WI38 (cell line): ENCODE measurements at regions not wholly inside any gene's neighbourhood (a gene's known extent, or its start where the extent isn't known, plus 50 kb on each side); places are given as distances from the start of the nearest gene placed in this dataset.

Source experiments
- H3K4me3 ChIP-seq: 2 replicates; pipeline ENCODE4 v1.5.1; 2011; ENCODE audit warnings: low read depth, mild to moderate bottlenecking, control low read depth, low read length
- TF ChIP-seq, protein P1 (sequence below): IDR thresholded peaks from 2 replicates; pipeline ENCODE4 v1.5.1; 2012; ENCODE audit warnings: low read depth, mild to moderate bottlenecking, control low read depth, low read length

DNA sequence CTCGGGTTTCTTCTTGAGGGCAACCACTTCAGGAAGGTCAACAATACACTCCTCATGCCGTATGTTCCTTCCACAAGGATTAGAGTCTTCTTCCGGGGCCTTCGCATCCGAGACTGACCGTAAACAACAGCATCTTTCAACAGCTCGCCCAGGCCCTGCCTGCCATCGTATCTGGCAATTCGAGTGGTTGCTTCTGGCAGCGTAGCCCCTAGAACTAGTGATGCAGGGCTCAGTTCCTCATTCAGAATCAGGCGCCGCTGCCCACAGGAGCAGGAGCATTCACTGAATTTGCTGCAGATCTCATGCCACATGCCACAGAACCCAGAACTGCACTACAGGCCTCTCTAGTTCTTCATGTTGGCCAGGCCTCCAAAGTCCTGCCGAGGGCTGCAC, 59.0 kb upstream of the AFDN start:
- no peak overlapping the region for H3K4me3 ChIP-seq
- TF ChIP-seq, protein P1, sequence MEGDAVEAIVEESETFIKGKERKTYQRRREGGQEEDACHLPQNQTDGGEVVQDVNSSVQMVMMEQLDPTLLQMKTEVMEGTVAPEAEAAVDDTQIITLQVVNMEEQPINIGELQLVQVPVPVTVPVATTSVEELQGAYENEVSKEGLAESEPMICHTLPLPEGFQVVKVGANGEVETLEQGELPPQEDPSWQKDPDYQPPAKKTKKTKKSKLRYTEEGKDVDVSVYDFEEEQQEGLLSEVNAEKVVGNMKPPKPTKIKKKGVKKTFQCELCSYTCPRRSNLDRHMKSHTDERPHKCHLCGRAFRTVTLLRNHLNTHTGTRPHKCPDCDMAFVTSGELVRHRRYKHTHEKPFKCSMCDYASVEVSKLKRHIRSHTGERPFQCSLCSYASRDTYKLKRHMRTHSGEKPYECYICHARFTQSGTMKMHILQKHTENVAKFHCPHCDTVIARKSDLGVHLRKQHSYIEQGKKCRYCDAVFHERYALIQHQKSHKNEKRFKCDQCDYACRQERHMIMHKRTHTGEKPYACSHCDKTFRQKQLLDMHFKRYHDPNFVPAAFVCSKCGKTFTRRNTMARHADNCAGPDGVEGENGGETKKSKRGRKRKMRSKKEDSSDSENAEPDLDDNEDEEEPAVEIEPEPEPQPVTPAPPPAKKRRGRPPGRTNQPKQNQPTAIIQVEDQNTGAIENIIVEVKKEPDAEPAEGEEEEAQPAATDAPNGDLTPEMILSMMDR: no peak

DNA sequence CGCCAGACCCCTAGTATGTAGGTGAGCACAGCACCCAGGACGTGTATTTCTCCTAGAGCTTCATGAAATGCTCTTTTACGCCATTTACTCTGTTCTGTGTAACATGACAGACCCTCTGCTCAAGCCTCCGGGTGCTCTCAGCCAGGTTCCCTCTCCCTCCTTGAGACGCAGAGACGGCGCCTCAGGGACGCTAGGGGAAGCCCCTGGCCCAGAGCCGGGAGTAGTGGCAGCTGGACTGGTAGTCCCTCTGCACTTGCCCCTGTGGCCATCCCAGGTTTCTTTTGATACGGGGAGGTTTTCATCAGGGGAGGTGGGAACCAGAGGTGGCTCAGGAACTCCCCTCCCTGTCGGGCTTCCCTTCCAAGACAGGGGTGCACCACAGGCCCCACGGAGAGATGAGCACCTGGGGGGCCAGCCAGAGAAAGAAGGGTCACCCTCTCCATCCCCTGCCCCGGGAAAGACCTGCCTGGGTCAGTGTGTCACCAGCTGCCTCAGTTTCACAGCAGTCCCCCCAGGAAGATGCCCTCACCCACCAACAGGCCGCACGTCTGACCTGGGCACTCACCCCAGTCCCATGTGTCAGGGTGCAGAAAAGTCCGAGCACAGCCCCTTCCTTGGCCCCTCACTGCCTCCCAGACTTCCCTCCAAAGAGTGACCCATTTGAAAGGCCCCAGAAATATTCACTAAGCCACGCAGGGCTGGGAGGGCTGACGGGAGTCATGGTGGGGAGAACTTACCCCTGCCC, 58.1 kb upstream of the AFDN start:
- H3K4me3 ChIP-seq: no peak overlapping the region
- TF ChIP-seq, protein P1: no peak

DNA sequence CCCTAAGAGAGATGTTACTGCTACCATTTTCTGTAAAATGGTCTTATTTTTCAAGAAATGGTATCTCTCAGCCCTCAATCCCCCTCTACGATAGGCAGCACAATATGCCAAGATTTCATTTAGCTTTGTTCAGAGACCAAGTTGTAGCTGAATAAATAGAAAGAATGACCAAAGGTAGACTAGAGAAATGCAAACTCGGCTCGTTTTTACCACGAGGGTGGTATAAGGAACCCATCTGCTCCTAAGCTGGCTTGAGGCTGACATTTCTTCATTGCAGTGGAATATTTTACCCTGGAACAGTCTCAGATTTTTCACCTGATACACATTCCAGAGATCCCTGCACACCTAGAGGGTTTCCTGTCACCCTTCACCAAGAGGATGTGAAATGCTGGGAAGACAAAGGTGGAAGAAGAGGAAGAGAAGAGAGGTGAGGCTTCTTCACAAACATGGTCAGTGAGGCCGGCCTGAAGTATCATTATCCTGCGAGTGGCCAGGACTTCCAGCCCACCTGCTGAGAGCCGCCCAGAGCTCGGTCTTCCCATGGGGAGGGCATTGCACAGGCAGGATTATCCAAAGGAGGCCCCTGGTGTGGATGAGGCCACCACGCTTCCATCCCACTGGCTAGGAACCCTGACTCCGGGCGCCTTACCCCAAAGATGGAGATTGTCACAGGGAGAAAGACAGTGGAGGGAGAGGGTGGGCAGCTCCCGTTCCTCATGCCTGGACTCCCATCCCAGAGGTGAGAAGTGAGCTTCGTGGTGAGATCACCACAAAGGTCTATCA, 57.1 kb upstream of the AFDN start:
- no peak overlapping the region for H3K4me3 ChIP-seq
- TF ChIP-seq, protein P1: no peak

DNA sequence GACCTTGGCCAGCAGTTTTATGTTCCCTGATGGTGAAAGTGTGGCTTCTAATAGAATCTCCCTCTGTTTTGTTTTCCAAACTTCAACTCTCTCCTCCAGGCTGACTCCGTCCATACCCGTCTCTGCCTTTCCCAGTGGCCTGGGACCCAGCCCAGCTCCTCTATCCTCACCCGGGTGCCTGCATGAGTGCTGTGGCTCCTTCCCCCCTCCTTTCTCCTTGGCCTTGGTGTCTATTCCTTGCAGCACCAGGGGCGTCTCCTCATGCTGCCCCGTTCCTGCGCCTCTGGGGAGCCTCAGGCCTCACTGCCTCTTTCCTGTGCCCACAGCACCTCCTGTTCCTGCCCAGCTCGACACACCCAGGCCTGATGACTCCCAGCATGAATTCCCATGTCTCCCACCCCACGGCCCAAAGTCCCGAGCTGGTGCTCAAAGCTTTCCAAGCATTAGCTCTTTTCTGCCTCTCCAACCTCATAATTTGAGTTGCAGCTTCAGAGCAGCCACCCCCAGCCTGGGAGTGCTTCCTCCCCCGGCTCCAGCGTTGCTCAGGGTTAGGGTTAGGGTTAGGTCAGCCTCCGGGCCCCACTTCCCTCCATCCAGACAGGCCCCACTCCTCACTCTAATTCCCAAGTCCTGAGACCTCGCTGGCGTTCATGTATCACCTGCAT, 56.3 kb upstream of the AFDN start:
- no peak overlapping the region for H3K4me3 ChIP-seq
- TF ChIP-seq, protein P1: no peak

DNA sequence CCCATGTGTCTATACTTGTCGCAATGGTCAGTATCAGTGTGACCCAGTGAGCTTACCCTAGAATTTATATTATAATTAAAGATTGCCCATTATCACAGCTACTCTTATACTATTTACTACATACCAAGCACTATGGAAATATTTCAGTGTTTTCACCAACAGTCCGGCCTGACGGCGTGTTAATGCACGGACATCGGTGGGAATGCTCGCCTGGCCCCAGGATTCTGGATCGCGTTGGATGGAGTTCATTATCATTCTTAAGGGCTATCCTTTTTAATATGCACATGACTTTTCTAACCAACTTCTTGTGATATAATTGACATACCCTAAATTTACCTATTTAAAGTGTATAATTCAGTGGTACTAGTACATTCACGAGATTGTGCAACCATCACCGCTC, 51.8 kb upstream of the AFDN start:
- H3K4me3 ChIP-seq: no peak overlapping the region
- TF ChIP-seq, protein P1: no peak

DNA sequence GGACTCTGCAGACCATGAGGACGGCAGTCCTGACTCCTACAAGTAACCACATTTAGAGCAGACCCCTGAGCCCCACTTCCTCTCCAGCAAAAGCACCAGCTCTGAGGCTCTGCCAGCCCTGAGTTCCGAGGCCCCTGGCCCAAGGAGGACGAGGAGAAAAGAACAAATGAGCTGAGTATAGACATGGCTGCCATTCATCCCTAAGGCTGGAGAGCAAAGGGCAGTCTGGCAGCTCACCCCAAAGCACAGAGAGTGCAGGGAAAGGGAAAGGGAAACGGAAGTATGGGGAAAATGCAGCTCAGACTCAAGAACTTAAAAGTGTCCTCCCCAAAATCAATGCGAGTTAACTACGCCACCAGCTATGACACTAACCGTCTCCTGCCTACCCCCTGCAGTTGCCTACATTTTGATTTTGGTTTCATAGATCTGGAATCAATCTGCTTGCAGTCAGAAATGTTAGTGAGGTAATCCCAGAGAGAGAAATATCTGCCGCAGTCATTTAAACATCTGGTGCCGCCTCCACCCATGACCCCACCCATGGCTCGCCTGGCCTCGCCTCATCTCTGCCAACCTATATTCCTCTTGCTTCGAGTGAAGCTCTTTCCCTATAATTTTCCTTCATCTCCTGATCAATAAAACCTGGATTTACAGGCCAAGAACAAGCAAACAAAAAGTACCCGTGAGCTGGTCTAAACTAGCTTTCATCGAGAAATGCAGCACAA, 49.6 kb upstream of the AFDN start:
- no peak overlapping the region for H3K4me3 ChIP-seq
- TF ChIP-seq, protein P1: no peak
